ENCODE measurements at regions not wholly inside any gene's neighbourhood (a gene's known extent, or its start where the extent isn't known, plus 50 kb on each side); places are given as distances from the start of the nearest gene placed in this dataset.

- TF ChIP-seq CTCF (IDR thresholded peaks at IDR 0.05; ENCODE audit: low read depth, low read length, missing control alignments): no peak
- H3K4me3 ChIP-seq (replicated peaks; ENCODE audit: low read depth, low read length): no peak overlapping the region
- no peak for DNase-seq (ENCODE audit: extremely low read depth, low read depth)
Measured at GRCh38 chrY:8151561-8151960, 1185.7 kb upstream of the TSPY4 start.

GRCh38 chrY:8128578-8128977, 1208.7 kb upstream of the TSPY4 start:
- no peak overlapping the region for H3K4me3 ChIP-seq (replicated peaks; ENCODE audit: low read depth, low read length)
- TF ChIP-seq CTCF (IDR thresholded peaks at IDR 0.05; ENCODE audit: low read depth, low read length, missing control alignments): no peak
- DNase-seq (ENCODE audit: extremely low read depth, low read depth): no peak

- DNase-seq (ENCODE audit: extremely low read depth, low read depth): no peak
- TF ChIP-seq CTCF (IDR thresholded peaks at IDR 0.05; ENCODE audit: low read depth, low read length, missing control alignments): no peak
- H3K4me3 ChIP-seq (replicated peaks; ENCODE audit: low read depth, low read length): no peak overlapping the region
Measured at GRCh38 chrY:8125907-8126571, 1211.2 kb upstream of the TSPY4 start.

GRCh38 chrY:8121825-8122224, 1210.3 kb upstream of the AMELY start:
- no peak for DNase-seq (ENCODE audit: extremely low read depth, low read depth)
- no peak overlapping the region for H3K4me3 ChIP-seq (replicated peaks; ENCODE audit: low read depth, low read length)
- no peak for TF ChIP-seq CTCF (IDR thresholded peaks at IDR 0.05; ENCODE audit: low read depth, low read length, missing control alignments)

GRCh38 chrY:8094429-8094828, 1182.9 kb upstream of the AMELY start:
- no peak for TF ChIP-seq CTCF (IDR thresholded peaks at IDR 0.05; ENCODE audit: low read depth, low read length, missing control alignments)
- H3K4me3 ChIP-seq (replicated peaks; ENCODE audit: low read depth, low read length): no peak overlapping the region
- DNase-seq (ENCODE audit: extremely low read depth, low read depth): no peak

GRCh38 chrY:8092926-8093325, 1181.4 kb upstream of the AMELY start:
- no peak for DNase-seq (ENCODE audit: extremely low read depth, low read depth)
- TF ChIP-seq CTCF (IDR thresholded peaks at IDR 0.05; ENCODE audit: low read depth, low read length, missing control alignments): no peak
- H3K4me3 ChIP-seq (replicated peaks; ENCODE audit: low read depth, low read length): no peak overlapping the region

GRCh38 chrY:8085925-8086324, 1174.4 kb upstream of the AMELY start:
- DNase-seq (ENCODE audit: extremely low read depth, low read depth): no peak
- no peak for TF ChIP-seq CTCF (IDR thresholded peaks at IDR 0.05; ENCODE audit: low read depth, low read length, missing control alignments)
- no peak overlapping the region for H3K4me3 ChIP-seq (replicated peaks; ENCODE audit: low read depth, low read length)

Data from HFF-Myc (cell line).